ENCODE measurements at regions not wholly inside any gene's neighbourhood (a gene's known extent, or its start where the extent isn't known, plus 50 kb on each side); places are given as distances from the start of the nearest gene placed in this dataset.
"Not testable (repeated sequence)": the region's sequence is repeated elsewhere in the genome, so short reads cannot be mapped to it uniquely, and the experiment has no call there.

DNA sequence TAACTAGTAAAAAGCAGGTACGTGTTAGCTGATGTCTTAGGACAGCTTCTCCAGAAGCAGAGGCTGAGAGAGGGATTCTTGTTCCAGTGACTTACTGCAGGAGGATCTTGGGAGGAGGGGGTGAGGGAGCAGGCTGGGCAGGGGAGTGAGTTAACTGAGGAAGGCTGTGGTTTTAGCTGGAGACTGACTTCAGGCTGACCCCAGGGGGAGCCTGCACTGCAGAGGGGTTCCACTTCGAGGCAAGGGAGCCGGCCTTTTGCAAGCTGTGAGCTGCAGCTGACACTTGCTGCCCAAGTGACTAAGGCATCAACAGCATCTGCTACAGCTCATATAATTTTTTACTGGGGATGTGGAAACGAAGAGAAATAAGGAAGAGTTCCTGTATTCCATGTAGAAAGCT, 50.4 kb upstream of the SOD1 start:
- no peak for DNase-seq

DNA sequence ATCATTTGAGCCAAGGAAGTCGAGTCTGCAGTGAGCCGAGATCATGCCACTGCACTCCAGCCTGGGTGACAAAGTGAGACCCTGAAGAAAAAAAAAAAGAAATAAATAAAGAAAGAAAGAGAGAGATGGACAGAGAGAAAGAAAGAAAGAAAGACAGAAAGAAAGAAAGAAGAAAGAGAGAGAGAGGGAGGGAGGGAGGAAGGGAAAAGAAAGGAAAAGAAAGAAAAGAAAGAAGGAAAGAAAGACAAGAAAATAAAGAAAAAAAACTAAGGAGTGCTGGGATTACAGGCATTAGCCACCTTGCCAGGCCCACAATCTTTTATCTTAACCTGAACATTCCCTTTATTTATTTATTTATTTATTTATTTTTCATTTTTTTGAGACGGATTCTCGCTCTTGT, 51.7 kb upstream of the SOD1 start:
- no peak for DNase-seq

DNA sequence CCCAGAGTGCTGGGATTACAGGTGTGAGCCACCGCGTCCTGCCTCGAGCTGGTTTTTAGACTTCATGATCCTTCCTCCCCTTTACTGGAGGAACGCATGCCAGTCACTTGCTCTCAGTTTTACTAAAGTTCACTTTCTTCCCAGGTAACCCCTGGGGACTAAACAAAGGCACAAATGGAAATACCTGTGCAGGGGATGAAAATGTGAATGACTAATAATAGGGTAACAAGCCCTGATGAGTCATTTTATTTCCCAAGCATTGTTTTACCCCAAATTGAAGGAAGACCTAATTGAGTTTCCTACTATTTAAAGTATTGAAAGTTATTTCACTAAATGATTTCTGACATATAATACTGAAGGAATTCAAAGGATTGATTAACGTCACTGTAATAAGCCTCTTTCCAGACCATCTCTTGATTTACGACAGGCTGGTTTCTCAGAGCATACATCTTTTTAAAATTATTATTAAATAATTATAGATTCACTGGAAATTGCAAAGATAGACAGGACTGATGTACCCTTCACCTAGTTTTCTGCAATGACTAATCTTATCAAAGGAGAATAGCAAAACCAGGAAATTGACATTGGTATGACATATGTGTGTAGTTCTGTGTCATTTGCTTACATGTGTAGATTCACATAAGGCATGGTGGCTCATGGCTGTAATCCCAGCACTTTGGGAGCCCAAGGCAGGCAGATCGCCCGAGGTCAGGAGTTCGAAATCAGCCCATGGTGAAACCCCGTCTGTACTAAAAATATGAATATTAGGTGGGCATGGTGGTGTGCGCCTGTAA, 53.2 kb upstream of the SOD1 start:
- no peak for DNase-seq

DNA sequence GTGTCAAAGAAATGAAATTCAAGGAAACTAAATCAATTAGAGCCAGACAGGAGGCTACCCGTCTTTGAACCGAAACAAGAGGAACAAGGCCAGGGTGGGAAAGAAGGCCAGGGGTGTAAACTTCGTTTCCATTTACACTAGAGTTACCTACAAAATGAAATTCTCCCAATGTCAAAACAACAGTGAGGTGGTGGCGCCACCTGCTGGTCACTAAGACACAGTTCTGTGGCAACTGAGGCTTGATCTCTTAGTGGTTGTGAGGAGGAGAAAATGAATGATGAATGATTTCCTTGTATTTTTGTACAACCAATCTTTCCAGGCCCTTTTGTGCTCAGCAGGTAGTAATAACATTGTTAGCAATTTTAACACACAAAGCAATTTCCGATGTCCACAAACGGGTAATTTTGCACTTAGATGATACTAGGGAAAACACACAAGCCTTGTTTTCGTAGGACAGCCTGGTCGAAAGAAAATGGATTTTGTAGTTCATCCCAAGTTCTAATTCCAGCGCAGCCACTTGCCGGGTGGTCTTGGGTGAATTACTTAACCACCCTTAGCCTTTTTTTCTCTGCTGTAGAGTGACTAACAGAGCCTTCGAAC, 54.8 kb upstream of the SOD1 start:
- no peak for DNase-seq

DNA sequence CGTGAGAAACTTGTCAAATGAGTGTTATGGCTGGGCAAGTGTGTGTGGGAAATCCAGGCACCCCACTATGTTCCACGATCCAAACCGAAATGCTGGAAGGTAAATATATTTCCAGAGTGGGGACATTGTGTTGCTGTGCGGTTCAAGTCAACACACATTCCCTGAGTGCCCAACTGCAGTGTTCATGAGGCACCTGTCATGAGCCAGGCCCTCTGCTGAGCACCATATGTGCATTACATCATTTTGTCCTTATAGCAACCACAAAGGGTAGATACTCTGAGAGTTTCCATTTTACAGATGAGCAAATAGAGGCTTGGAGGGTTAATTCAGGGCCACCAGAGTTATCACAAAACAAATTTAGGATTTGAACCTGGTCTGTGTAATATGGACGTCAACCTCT, 59.9 kb upstream of the SOD1 start:
- DNase-seq: no peak

DNA sequence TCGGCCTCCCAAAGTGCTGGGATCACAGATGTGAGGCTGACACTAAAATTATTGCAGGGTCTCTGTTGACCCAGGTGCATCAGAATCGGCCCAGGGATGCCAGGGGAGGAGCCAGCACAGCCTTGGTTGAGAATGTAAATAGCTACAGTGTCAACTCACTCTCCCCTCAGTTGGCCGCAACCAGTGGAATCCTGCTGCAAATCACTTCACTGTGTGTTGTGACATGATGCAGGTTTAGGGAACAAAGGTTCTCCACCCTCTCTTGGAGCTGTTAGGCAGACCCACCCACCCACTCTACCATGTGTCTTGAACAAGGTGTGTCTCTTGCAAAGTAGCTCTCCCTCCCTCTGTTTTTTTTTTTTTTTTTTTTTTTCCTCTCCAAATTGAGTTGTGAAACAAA, 60.5 kb upstream of the SOD1 start:
- DNase-seq: no peak

DNA sequence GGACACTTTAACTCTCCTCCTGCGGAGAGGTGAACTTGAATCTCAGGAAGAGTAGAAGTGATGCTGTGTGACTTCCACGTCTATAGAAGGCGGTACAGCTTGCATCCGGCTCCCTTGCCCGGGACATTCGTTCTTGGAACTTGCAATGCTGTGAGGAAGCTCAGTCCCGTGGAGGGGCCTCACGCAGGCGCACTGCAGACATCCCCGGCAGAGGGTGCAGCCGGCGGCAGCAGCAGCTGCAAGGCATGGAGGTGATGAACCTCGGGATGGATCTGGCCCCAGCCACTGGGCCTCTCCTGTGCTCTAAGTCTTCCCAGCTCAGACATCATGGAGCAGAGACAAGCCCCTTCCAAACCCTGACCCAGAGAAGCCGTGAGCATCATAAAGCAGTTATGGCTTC, 61.8 kb upstream of the SOD1 start:
- DNase-seq: no peak

DNA sequence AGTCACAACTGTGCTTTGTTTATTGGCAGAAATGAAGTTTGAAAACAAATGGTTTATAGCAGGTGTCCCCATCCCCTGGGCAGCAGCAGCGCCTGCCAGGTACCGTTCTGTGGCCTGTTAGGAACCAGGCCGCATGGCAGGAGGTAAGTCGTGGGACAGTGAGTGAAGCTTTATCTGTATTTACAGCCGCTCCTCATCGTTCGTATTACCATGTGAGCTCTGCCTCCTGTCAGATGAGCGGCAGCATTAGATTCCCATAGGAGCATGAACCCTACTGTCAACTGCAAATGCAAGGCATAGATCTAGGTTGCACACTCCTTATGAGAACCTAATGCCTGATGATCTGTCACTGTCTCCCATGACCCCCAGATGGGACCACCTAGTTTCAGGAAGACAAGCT, 63.4 kb upstream of the SOD1 start:
- DNase-seq: no peak

DNA sequence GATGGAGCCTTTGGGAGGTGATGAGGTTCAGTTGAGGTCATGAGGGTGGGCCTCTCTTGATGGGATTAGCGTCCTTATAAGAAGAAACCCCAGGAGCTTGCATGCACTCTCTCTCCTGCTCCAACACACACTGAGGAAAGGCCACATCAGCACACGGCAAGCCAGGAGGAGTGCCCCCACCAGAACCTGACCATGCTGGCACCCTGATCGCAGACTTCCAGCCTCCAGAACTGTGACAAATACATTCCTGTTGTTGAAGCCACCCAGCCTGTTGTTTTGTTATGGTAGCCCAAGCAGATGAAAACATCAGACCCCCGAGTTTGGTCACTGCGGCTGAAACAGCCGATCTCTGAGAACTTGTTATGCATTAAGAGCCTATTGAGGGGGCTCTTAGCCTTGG, 64.8 kb upstream of the SOD1 start:
- no peak for DNase-seq

DNA sequence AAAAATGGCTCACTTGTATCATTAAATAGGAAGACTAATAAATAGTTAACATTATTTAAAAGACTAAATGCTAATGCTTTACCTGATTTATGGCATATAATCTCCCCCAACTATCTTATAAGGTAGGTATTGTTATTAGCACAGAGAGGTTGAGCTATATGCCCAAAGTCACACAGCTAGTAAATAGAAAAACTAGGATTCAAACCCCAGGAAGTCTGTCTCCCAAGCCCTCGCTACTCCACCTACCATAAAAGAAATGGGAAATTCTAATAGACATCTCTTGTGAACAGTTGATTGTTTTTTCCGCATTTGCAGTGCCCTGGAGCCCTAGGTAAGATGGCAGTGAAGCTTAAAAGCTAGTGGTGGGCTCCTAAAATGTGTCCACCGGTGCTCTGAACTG, 65.2 kb upstream of the SOD1 start:
- DNase-seq: no peak

DNA sequence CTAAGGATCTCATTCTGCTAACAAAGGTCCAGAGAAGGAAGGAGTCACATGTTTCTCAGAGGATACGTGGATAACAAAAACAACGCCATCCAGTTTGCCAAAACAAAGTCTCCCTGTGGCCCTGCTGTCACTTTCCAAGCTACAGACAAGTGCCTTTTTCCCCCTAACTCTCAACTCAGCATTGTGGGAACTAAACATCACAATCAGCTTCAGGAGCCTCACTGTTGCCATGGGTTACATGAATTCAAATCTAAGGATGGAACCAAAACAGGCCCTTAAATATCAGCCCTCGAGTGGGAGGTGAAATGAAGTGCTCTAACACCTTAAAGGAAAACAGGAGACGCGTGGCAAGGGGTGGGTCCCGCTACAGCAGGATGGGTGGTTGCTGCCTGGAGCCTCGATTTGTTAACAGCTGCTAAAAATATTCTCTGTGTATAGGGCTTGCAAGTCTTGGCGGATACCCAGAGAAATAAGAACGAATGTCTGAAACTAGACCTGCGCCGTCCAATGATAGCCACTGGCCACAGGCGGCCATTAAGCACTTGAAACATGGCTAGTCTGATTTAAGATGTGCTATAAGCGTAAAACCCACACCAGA, 66.4 kb upstream of the SOD1 start:
- no peak for DNase-seq

DNA sequence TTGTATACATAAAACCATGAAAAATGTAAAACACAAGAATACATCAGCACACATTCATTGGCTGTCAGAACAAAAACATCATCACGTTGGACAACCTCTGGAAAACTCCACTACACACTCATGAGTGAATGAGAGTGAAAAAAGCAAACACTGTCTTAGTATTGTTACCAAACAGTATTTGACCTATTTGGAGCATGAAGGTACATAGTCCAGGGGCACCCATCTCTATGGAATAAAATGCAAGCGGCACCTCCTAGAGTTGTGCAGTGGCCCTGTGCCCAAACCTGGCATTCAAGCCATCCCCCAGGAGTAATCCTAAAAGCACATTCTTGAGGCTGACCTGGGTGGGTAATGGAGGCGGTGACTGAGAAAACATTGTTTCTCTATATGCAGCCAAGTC, 67.0 kb upstream of the SOD1 start:
- no peak for DNase-seq

DNA sequence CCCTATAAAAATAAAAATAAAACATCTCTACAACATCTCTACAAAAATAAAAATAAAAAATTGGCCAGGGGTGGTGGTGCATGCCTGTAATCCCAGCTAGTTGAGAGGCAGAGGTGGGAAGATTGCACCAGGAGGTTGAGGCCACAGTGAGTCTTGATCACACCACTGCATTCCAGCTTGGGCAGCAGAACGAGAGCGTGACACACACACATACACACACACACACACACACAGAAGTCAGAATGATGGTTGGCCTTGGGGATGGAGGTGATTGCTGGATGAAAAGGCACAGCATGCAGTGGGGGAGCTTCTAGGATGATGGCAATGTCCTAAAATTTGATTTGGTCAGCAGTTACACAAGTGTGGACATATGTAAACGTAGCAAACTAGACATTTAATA, 69.7 kb upstream of the SOD1 start:
- no peak for DNase-seq

DNA sequence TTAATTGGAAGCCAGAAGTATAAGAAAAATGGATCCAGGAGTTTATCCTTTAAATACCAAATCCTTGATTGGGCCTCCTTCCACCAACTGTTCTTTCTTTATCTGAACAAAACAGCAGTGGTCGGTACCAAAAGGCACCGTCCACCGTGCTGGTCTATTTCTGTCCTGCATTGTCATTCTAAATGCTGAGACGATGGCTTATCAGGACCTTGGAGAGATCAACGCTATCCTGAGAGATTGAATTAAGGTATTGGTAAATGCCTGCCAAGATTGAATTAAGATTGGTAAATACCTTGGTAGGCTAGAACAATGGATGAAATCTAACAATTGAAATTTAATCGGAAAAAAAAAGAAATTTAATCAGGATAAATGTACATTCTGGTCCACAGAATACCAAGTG, 73.4 kb upstream of the SOD1 start:
- no peak for DNase-seq

DNA sequence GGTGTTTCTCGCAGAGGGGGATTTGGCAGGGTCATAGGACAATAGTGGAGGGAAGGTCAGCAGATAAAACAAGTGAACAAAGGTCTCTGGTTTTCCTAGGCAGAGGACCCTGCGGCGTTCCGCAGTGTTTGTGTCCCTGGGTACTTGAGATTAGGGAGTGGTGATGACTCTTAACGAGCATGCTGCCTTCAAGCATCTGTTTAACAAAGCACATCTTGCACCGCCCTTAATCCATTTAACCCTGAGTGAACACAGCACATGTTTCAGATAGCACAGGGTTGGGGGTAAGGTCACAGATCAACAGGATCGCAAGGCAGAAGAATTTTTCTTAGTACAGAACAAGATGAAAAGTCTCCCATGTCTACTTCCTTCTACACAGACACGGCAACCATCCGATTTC, 75.6 kb upstream of the SOD1 start:
- DNase-seq: not testable (repeated sequence)

DNA sequence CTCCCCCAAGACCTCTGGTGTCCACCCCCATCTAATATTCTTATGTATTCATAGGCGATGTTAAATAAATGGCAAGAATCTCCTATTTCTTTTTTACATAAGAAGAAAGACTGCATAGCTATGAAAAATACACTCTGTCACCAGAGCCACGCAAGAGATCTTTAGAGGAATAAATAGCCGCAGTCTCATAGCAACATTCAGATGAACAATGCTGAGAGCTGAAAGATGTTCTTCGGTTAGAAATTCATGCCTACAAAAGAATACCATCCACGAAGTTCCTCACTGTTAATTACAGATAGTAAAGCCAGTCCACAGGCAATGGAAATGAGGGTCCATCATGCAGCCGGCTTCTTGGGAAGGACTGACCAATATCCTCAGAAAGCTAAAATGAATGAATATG, 76.0 kb upstream of the SOD1 start:
- DNase-seq: no peak

DNA sequence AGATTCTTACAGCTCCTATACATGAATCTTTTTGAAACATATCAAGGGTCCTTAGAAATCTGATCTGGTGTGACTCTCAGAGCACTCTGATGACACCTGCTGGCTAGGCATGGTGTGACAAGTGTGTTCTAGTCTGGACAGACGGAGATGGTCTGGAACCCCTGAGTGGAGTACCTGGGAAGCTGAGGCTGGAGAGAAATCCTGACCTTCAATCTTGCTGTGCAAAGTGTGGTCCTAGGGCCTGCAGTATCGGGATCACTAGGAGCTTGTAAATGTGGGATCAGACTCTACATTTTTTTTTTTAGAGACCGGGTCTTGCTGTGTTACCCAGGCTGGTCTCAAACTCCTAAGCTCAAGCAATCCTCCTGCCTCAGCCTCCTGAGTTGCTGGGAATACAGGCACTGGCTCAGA, 78.6 kb upstream of the SOD1 start:
- DNase-seq: no peak

DNA sequence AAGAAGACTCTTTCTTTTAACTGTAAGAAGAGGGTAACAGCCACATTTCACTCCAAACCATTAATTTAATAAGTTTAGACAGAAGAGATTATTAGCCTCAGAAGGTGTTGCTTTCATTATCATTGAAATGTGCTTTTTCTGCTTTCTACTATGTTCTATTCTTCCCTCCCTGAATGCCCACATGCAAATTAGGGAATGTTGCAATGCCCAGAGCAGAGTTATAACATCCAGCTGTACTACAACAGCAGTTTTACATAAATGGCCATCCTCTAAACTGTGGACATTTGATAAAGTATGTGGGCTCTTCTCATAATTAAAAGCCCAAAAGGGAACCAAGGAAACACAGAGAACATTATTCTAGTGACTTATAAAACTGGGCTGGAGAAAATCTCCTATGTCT, 82.2 kb upstream of the SOD1 start:
- no peak for DNase-seq

DNA sequence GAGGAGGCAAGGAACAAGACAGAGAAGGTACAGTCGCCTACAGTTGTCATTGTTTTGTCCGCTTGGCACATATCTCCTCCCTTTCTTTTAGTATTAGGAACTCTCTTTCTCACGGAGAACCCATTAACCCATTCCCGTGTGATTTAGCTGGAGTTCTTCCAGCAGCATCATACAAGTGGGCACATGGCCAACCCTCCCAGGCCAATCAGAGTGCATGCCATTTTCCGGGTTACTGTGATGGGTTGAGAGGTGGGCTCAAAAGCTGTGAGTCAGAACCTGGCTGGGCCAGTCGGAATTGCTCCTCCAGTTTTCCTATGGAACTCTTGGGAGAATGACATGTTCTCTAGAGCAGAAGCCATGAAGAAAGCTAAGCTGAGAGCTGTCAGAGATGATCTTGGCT, 83.1 kb upstream of the SOD1 start:
- DNase-seq: peak; percentile 10

DNA sequence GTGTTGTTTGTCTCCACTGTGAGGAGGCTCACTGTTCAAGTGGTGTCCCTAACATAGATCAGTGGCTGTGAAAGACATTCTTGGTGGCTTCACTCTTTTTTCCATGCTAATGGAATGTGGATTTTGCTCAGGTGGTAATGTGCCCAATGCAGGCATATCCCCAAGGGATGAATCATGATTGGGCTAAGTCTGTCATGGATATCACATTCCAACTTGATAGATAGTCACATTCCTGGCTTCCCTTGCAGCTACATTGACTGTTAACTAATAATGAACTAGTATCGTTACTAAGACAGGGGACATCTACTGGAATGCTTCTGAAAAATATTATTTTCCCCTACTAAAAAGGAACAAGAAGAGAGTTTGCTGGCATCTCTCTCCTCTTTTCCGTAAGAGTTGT, 86.3 kb upstream of the SOD1 start:
- DNase-seq: no peak

DNA sequence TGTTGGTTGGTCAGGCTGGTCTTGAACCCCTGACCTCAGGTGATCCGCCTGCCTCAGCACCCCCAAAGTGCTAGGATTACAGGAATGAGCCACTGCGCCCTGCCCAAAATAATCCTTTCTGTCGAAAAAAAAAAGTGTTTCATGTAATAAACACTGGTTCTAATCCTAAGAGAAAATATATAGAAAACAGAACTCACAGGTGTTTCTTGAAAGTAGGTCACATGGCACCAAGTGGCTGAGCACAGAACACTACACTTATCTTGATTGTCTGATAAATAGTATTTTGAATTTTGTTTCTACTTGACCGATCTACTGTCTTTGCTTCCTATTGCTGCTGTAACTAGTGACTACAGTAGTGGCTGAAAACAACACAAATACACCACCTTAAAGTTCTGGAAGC, 87.6 kb upstream of the SOD1 start:
- DNase-seq: no peak

DNA sequence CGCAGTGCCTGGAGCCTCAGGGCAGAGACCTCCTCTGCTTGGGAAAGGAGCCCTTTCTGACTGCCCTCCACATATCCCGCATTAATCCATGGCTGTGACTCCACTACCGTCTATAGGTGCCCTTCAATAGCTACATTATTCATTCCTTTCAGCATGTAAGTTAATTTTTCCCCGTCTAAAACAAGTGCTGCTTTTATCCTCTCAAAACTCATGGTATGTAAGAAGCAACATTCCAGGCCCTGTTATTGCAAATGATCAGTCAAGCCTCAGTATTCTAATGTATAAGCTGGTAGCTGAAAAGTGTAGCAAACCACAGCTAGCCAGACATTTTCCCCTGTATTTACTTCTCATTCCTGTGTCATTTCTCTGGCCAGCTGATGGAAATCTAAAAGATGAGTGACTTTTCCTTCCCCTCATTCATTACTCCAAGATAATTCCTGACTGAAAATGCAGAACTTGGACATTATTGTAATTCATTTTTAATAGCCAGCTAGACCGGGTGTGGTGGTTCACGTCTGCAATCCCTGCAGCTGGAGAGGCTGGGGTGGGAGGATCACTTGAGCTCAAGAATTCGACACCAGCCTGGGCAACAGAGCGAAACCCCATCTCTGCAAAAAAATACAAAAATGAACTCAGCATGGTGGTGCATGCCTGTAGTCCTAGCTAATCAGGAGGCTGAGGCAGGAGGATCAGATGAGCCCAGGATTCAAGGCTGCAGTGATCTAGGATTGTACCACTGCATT, 88.5 kb upstream of the SOD1 start:
- DNase-seq: no peak

DNA sequence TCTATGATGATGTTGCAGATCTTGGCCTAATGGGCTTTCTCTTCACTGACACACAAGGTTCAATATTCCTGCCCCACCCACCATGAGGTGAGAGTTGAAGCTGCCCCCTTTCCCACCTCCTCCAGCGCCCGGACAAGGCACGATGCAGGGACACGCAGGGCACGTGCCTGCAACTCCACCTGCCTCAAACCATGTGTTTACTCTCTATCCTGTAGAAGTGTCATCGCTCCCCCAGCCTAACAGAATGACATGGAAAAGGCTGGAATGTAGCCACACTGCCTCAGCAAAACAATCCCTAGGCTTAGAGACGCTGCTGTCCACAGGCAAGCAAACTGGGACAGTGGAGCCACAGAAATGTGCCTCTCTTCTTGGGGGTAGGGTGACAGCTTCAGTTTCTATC, 92.9 kb upstream of the SOD1 start:
- DNase-seq: no peak

DNA sequence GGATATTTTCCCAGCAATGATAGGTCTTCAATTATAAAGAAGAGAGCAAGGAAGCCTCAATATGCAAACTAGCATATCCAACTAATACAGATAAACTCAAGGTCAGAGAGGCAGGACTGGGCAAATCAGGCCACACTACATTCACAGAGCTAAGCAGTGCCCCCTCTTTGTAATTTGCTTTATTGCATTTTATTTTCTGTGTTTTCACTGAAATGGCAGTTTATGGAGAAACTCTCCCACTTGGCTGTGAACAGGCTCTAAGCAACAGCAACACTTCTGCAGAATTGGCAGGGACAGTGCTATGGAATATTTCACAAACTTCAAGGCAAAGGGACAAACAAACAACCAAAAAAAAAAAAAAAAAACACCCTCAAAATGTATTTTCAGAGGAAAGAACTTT, 93.4 kb upstream of the SOD1 start:
- no peak for DNase-seq

Data from GOT3 (cell line).